ENCODE measurements at regions not wholly inside any gene's neighbourhood (a gene's known extent, or its start where the extent isn't known, plus 50 kb on each side); places are given as distances from the start of the nearest gene placed in this dataset.

- DNase-seq = no peak
Observed at GRCh38 chr18:22871809-22872525, 61.2 kb upstream of the RBBP8 start.

GRCh38 chr18:22872900-22873537, 60.1 kb upstream of the RBBP8 start:
- DNase-seq = no peak

- no peak for DNase-seq
Observed at GRCh38 chr18:22879293-22879692, 53.8 kb upstream of the RBBP8 start.

- no peak for DNase-seq
Observed at GRCh38 chr18:22882084-22882483, 51.0 kb upstream of the RBBP8 start.

GRCh38 chr18:22883179-22883578, 49.9 kb upstream of the RBBP8 start:
- DNase-seq = no peak

All from GF-D8 (cell line).